SK-N-SH (cell line): ENCODE measurements at regions not wholly inside any gene's neighbourhood (a gene's known extent, or its start where the extent isn't known, plus 50 kb on each side); places are given as distances from the start of the nearest gene placed in this dataset.

Experiments
- EP300 ChIP-seq, 2 experiments: IDR thresholded peaks; 2 replicates each; pipeline versions ENCODE4 v1.4.0 to v1.6.1; 2012; ENCODE audit warnings: borderline replicate concordance in 1 of 2, low read depth in 1 of 2, low read length in 1 of 2
- FOXM1 ChIP-seq: IDR thresholded peaks from 2 replicates; pipeline ENCODE4 v1.4.0; 2012; ENCODE audit warnings: low read depth, mild to moderate bottlenecking
- IRF3 ChIP-seq: fragments of 150-350 bp; IDR thresholded peaks from 2 replicates; pipeline ENCODE4 v1.6.1; 2016; ENCODE audit warnings: mild to moderate bottlenecking, low read depth, low read length
- MXI1 ChIP-seq: IDR thresholded peaks from 2 replicates; pipeline ENCODE4 v1.6.1; 2012; ENCODE audit warnings: mild to moderate bottlenecking, low read depth, low read length, improper control_type of control experiment
- POLR2AphosphoS5 ChIP-seq: IDR thresholded peaks from 2 replicates; pipeline ENCODE4 v1.6.1; 2012; ENCODE audit warnings: low read depth, low read length
- TAF1 ChIP-seq: IDR thresholded peaks from 2 replicates; pipeline ENCODE4 v1.6.1; 2012; ENCODE audit warnings: low read depth, mild to moderate bottlenecking, low read length, moderate library complexity, borderline replicate concordance
- TCF12 ChIP-seq: IDR thresholded peaks from 2 replicates; pipeline ENCODE4 v1.4.0; 2012
- TEAD4 ChIP-seq: IDR thresholded peaks from 2 replicates; pipeline ENCODE4 v1.4.0; 2012; ENCODE audit warnings: mild to moderate bottlenecking, borderline replicate concordance; ENCODE audit not compliant: insufficient read depth
- YY1 ChIP-seq: IDR thresholded peaks from 2 replicates; pipeline ENCODE4 v1.4.0; 2012; ENCODE audit warnings: low read depth, mild to moderate bottlenecking
- TF ChIP-seq, protein P1 (sequence below): fragments of 200-600 bp; sonication (generic); IDR thresholded peaks from 2 replicates; pipeline ENCODE4 v1.6.1; 2017; ENCODE audit warnings: antibody characterized with exemption, mild to moderate bottlenecking, moderate library complexity
- TF ChIP-seq, protein P2 (sequence below): IDR thresholded peaks from 2 replicates; pipeline ENCODE4; 2012

GRCh38 chr4:153068751-153069150 is 132.6 kb downstream of the FHDC1 start:
- TF ChIP-seq TEAD4 (no peak), TCF12 (no peak), POLR2AphosphoS5 (no peak), YY1 (no peak), MXI1 (no peak), TAF1 (no peak), EP300 (IDR thresholded peaks at IDR 0.05; ENCODE audit: borderline replicate concordance in 1 of 2, low read depth in 1 of 2, low read length in 1 of 2) (no peak), FOXM1 (no peak), IRF3 (no peak)
- TF ChIP-seq, protein P1, sequence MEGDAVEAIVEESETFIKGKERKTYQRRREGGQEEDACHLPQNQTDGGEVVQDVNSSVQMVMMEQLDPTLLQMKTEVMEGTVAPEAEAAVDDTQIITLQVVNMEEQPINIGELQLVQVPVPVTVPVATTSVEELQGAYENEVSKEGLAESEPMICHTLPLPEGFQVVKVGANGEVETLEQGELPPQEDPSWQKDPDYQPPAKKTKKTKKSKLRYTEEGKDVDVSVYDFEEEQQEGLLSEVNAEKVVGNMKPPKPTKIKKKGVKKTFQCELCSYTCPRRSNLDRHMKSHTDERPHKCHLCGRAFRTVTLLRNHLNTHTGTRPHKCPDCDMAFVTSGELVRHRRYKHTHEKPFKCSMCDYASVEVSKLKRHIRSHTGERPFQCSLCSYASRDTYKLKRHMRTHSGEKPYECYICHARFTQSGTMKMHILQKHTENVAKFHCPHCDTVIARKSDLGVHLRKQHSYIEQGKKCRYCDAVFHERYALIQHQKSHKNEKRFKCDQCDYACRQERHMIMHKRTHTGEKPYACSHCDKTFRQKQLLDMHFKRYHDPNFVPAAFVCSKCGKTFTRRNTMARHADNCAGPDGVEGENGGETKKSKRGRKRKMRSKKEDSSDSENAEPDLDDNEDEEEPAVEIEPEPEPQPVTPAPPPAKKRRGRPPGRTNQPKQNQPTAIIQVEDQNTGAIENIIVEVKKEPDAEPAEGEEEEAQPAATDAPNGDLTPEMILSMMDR = no peak
- TF ChIP-seq, protein P2, sequence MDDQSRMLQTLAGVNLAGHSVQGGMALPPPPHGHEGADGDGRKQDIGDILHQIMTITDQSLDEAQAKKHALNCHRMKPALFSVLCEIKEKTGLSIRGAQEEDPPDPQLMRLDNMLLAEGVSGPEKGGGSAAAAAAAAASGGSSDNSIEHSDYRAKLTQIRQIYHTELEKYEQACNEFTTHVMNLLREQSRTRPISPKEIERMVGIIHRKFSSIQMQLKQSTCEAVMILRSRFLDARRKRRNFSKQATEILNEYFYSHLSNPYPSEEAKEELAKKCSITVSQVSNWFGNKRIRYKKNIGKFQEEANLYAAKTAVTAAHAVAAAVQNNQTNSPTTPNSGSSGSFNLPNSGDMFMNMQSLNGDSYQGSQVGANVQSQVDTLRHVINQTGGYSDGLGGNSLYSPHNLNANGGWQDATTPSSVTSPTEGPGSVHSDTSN = no peak
